HG02642 (cell line): ENCODE measurements at regions not wholly inside any gene's neighbourhood (a gene's known extent, or its start where the extent isn't known, plus 50 kb on each side); places are given as distances from the start of the nearest gene placed in this dataset.

Source experiments
- ATAC-seq: cut with Tn5 transposase; IDR thresholded peaks from one replicate; pipeline ENCODE4 v1.9.1; 2021; ENCODE audit warnings: mild to moderate bottlenecking; ENCODE audit not compliant: unreplicated experiment, poor library complexity

DNA sequence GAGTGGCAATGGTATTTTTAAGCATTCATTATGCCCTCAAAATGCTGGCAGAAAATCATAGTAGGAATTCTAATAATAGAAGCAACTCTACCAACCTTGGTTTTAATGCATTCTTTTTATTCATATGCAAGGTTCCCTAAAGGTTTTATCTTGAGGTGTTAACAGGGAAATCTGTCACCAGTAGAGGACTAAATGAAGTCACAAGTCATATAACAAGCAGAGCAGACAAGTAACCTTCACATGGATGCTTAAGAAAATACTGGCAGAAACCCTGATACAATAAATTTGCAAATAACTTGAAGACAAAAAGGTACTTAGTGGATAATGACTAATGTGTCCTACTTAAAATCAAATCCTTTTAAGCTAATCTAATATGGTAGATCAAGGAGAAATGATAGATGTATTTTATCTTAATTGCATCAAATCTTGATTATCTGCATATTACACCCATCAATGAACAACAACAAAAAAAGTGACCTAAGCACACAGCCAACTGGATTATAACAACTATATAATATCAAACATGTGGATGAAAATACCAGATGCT is 73.3 kb downstream of the RFC3 start:
- ATAC-seq, result no peak

DNA sequence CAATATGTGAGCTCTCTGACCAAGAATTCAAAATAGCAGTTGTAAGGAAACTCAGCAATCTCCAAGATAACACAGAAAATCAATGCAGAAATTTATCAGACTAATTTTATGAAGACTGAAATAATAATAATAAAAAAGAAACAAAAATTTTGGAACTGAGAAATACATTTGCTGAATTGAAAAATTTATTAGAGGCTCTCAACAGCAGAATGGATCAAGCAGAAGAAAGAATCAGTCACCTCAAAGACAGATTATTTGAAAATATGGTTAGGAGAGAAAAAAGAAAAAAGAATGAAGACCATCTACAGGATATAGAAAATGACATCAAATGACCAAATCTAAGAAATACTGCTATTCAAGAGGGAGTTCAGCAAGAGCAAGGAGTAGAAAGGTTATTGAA is 75.6 kb downstream of the RFC3 start:
- no peak for ATAC-seq

DNA sequence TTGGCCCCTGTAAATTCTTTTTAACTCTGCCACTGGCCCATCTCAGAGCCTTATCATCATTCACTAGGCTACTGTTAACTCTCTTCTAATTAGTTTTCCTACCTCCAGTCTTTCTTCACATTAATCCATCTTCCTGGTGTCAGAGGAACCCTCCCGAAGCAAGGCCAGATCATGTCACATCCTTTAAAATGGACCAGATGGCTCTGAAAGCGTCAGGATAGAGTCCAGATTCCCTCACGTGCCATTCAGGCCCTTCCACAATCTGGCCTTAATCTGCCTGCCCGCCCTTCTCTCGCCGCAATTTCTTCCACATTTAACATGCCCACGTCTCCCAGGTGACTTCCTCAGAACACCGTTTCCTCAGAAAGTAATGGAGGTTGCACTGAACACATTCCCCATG is 86.5 kb downstream of the RFC3 start:
- ATAC-seq, result no peak

DNA sequence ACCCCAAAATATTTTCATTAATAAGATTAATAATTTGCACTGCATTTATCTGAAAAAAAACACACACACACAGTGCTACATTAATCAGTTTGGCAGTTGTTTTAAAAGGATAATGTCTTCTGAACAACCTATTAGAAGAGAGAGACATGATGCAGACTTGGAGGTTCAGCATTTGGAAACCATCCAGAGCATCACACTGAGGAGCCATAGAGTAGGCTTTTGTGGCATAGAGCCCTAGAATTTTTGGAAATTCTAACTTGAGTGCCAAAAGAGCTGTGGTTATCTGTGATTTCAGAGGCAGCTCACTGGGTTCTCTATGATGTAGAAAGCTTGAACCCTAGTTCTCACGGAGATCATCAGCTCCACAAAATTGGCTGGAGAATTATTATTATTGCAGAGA is 90.2 kb downstream of the RFC3 start:
- ATAC-seq, result no peak

DNA sequence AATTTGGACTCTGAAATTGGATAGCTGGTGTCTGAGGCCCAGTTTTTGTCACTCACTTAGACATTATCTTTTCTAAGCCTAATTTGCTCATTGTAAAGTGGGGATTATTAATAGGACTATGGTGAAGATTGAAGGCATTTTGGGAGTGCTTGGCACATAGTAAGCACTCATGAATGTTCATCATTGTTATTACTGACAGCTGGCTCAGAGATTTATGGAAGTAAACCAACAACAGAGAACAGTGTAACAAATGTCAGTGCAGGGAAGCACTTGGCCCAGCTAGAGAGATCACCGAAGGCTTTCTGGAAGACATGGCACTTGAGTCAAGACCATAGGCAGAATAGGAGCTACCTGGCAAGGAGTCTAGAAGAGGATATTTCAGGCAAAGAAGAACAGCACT is 92.3 kb downstream of the RFC3 start:
- ATAC-seq, result no peak

DNA sequence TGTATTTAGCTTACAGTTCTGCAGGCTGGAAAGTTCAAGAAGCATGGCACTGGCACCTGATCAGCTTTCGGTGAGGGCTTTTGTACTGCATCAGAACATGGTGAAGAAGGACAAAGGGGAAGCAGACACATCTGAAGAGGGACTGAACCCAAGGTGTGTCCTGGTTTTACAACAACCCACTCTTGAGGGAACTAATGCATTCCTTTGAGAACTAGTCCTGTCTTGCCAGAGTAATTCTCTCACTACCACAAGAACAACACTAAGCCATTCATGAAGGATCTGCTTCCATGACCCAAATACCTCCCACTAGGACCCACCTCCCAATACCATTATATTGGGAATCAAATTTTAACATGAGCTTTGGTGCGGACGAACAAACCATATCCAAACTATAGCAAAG is 93.6 kb downstream of the RFC3 start:
- ATAC-seq, result no peak

DNA sequence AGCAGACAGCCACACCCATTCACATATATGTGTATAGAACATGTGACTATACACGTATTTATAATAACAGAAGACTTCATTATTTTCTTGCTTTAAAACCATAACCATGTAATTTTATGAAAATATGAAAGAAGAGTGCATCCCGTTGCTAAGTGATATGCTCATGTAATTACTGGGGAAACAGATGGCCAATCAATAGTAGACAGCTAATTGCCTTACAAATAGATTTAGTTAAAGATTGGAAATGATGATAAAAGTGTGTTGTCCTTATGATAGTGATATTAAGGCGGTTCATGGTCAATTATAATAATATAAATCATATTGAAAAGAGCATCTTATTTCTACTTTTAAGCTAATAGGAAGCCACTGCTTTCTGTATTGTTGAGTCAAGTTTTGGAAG is 95.9 kb downstream of the RFC3 start:
- ATAC-seq, result no peak

DNA sequence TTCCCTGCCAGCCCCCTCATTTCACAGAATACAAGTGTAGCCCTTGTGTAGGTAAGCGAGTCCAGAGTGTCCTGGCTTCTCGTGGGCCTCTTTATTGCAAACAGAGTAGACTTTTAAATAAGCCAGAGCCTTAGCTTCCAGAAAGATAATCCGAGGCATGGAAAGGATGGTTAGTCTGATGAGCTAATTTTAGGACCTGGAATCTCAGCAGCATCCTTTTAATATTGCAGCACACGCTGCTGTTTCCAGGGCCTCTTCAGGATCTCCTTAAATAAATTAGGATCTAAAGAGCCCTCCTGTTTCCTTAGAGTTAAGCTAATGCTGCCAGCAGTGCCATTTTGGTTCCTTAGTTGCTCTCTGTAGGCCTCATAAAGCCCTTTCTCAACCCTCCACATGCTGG is 99.2 kb downstream of the RFC3 start:
- no peak for ATAC-seq

DNA sequence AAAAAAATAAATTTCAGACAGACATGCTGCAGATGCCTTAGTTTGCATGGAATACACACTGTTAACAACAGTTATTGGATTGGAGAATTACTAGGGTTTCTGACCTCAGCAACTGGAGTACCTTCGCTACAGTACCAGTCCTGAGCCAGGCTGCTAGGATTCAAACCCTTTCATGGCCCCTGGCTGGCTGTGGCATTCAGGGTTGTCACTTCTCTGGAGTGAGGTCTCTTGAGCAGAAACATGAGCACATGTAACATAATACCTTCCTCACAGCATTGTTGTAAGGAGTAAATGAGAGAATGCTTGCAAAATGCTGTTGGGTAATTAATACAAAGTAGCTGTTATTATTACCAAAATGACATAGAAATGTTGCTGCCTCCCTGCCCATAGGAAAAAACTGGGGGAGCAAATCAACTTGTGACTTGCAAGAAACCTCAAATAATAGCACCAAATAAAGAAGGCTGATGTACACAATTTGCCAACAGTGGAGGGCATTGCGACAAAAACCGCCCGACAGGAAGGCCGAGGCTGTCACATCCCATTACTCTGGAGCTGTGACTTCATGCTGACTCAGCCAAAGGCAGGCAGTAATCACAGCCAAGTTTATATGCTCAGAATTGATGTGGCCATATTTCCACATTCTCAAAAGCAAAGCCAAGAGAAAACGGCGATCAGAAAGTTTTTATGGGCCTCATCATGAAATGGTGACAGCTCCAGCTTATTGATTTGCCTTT is 100.4 kb downstream of the RFC3 start:
- no peak for ATAC-seq

DNA sequence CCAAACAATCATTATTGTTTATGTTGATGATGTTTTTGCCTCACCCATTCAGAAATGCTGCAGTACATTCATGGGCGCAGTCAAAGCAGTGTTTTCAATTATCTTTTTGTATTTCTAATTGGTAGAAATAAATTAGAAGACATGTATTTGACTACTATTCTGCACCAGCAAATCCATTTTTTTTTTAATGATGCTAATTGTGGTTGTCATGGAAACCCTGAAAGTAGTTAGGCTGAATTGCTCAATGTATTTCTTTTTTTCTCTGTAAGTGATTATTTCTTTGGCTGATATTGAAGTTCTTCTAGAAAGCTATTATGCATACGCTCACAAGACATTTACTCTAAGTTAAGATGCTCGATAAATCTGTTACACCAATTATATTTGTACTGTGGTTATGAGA is 101.2 kb downstream of the RFC3 start:
- ATAC-seq, result no peak

DNA sequence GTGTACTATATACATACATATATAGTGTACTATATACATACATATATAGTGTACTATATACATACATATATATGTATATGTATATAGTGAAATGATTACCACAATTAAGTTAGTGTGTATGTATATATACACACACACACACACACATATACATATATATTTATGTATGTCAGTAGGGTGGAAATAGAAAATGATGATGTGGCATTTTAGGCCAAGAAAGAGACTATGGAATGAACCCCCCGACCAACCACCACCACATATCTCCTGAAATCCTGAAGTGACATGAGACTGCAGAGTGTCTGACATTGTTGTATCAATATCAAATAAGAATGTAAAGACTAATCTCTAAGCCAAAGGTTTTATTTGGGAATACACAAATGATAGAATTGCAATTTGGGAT is 107.6 kb downstream of the RFC3 start:
- no peak for ATAC-seq

DNA sequence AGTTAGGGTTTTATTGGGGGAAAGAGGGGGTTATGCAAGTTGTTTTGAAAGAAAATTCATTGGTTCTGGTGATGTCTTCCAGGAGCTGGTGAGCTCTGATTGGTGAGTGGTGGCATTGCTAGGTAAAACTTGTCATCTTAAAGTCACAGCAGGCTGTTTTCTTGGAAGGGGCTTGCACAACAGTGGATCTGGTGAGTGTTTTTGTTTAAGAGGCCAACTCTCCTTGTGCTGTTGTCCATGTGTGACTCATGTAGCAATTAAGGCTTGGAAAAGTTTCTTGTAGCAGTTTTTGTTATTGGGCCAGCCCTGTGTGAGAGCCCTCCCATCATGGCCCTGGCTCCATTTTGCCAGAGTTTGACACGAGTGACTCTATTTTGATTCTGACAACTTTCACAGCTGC is 109.4 kb downstream of the RFC3 start:
- ATAC-seq, result no peak

DNA sequence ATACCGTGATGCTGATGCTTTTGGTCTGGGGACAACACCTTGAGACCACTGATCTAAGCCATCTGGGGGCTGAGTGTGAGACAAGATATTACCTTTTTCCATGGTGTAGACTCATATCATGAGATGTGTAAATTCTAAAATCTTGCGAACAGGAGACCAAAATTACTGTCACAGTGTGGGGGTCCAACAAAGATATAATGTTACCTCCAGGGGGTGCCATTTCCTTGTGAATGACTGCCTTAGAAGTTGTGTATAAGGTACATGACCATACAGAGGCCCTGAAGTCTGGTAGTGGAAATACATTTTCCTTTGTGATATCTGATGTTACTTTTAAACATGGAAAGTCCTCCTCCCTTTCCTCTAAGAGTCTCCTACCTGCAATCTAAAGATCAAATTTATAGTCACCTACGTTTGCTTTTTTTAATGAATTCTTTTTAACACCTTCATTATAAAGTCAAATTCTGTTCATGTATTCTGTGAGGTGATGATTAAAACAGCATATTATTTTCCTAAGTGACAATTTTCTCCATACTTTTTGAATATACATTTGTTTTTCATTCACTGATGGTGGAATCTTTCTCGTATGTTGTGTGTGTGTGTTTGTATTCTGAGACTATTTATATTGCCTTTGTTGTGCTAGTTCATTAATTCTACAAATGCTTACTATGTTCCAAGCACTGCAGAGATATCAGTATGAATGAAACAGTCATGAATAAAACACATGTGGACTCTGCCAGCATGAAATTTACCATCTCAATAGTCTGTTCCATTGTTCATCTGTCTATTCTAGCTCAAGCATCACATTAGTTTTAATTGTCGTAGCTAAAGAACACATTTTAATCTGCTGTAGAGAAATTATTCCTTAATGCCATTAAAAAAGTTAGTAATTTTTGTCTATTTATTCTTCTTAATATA is 113.7 kb downstream of the RFC3 start:
- peak; percentile 63 for ATAC-seq

DNA sequence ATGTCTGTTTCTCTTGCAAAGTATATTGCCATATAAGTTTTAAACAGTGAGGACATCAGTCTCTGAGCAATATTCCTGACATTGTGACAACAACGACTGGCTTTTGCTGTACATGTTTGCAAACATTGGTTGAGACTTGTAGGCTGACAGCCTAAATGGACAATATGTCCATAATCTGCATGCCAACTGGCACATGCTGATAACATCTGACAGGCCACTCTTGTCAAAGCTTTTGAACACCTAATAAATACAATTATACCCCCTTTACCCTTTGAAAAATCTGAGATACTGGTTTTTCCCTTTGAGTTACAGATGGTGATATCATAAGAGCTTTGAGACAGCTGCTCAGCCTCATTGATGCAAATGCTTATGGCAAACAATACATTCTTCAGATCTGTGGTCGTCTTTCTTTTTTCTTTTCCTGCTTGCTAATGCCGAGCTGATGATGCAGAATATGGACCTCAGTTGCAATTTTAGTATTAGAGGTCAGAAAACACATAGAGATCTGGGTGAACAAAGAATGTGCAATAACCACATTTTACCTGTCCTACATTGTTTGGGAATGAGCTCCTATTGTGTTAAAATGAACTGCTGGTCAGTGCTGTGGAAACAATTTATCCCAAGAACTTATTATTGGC is 114.9 kb downstream of the RFC3 start:
- no peak for ATAC-seq

DNA sequence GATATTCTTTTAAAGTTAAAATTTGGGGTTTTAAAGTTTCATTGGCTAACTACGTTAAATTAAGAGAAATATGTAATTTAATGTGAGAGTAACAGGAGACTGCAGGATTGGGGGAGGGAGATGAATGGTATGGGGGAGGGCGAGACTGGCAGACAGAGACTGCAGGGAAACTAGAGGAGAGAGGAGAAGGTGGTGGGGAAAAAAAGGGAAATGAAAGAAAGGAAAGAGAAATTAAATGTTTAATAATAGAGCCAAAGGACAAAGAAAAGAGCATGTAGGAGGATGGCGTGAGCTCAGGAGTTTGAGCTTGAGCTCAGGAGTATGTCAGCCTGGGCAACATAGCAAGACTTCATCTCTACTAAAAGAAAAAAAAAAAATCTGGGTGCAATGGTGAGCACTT is 115.9 kb downstream of the RFC3 start:
- no peak for ATAC-seq

DNA sequence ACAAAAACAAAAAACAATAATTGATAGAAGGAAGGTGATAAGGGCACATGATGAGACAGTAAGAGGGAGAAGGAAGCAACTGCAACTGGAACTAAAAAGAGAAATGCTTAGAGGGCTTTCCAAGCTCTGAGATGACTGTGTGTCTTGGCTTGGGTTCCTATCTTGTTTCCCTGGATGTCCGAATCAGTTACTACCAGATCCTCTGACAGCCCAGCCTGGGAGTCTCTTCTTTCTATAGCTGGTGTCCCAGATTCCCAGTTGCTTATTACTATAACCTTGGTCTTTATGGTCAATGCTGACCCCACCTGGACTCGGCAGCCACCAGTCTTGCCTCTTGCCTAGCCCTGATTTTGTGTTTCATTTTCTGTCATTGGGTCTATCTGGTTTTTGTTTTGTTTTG is 116.4 kb downstream of the RFC3 start:
- no peak for ATAC-seq

DNA sequence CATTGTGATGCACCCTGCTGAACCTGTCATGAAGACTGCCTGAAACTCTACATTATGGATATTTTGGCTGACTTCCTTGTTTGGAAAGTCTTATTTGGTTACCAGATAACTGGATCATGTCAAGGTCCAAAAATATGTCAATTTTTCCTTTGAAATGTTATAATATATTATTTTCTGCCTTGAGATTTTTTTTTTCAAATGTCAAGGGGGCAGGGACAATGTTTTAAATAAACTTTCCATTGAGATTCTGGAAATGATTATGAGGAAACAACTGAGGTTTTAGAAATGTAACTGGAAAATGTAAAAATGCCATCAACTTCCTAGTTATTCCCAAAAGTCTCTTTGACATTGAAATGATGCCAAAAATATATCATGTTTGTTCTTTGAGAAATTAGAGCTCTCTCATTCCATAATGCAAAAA is 117.0 kb downstream of the RFC3 start:
- ATAC-seq, result no peak

DNA sequence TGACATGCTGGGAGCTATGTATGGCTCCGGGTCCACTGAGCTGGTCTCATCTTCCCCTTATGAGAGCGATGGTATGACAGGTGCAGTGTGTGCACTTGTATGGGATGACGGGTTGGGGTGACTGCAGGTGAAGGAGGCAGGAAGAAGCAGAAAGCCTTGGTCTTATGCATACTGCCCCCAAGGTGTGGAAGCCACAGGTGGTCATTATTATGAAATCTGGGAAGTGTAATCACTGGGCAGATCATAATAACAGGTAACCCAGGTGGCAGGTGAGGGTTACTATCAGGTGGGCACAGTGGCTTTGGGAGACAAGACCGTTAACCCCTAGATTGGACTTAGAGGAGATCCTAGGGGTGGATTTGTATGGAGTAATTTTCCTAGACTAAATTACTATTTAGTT is 118.0 kb downstream of the RFC3 start:
- ATAC-seq, result no peak

DNA sequence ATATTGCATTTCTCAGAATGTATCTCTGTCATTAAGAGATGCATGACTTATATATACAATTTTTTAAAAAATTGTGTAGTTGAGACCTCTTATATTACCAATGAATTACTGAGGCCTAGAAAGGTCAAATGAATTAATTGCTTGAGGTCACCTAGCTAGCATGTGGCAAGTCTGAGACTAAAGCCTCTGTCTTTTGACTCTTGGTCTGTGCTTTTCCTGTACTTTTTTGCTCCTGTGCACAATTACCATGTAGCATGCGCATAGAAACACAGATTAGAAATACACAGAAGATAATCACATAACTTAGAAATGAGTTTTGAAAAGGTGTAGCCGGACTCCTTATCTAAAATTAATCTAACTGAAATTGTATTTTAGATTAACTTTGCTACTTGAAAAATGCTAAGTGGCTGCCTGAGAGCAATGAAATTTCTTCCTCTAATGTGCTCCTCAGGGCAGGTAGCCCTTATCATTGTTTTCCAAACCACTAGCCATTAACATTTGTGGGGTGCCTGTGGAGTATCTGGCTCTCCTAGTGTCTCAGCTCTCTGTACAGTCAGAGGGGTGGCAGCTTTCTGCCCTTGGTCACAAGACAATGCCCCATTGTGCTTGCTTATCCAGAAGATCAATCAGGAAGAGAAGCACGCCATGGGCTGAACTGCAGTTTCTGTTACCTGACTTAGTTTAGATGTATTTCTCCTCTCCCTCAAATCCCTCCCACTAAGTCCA is 119.6 kb downstream of the RFC3 start:
- ATAC-seq, result no peak

DNA sequence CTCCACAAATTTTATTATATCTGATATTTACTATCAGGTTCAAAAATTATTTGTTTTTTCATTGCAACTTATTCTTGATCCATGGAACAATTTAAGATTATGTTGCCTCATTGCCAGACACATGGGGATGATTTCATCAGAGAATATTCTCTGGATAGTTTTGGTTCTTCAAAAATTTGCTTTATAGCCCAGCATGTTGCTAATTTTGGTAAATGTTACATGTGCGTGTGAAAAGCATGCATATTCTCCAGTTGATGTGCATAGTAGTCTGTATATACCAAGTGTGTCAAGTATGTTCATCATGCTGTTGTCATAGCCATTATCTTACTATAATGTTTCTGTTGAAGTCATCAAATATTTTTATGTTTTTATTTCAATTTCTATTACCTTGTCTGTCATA is 122.3 kb downstream of the RFC3 start:
- ATAC-seq, result no peak
